Osteoblast (primary cell): ENCODE measurements at regions not wholly inside any gene's neighbourhood (a gene's known extent, or its start where the extent isn't known, plus 50 kb on each side); places are given as distances from the start of the nearest gene placed in this dataset.

Experiments used
- DNase-seq: peaks from one replicate; pipeline ENCODE4 v3.0.0; 2011; ENCODE audit warnings: low spot score, mixed read lengths; ENCODE audit not compliant: insufficient read length; ENCODE audit errors: missing footprints
- H2AFZ ChIP-seq: 2 replicates; pipeline ENCODE4 v1.6.0; 2011; ENCODE audit warnings: mild to moderate bottlenecking, low read length
- H3K27ac ChIP-seq: 2 replicates; pipeline ENCODE4 v1.5.1; 2011; ENCODE audit warnings: mild to moderate bottlenecking, low read depth, low read length, moderate library complexity
- H3K27me3 ChIP-seq: 2 replicates; pipeline ENCODE4 v1.6.0; 2012; ENCODE audit warnings: mild to moderate bottlenecking, control low read depth, inconsistent platforms, low read length, moderate library complexity; ENCODE audit not compliant: insufficient read depth
- H3K36me3 ChIP-seq: 2 replicates; pipeline ENCODE4 v1.5.1; 2011; ENCODE audit warnings: mild to moderate bottlenecking, low read length, control low read depth, moderate library complexity; ENCODE audit not compliant: insufficient read depth
- H3K4me1 ChIP-seq: 2 replicates; pipeline ENCODE4 v1.5.1; 2011; ENCODE audit warnings: mild to moderate bottlenecking, low read length, control low read depth, moderate library complexity; ENCODE audit not compliant: insufficient read depth
- H3K4me2 ChIP-seq: 2 replicates; pipeline ENCODE4 v1.6.0; 2011; ENCODE audit warnings: mild to moderate bottlenecking, low read length; ENCODE audit not compliant: insufficient read depth
- H3K4me3 ChIP-seq: fragments of 200-600 bp; sonication (generic); 3 replicates; pipeline ENCODE4 v1.5.1; 2012; ENCODE audit warnings: mild to moderate bottlenecking, low read length, inconsistent platforms; ENCODE audit not compliant: insufficient read depth
- H3K79me2 ChIP-seq: 2 replicates; pipeline ENCODE4 v1.6.0; 2012; ENCODE audit warnings: mild to moderate bottlenecking, low read length, control low read depth, inconsistent platforms; ENCODE audit not compliant: insufficient read depth
- H3K9me3 ChIP-seq: 2 replicates; pipeline ENCODE4 v1.5.1; 2011; ENCODE audit warnings: low read depth, low read length, control low read depth
- H4K20me1 ChIP-seq: 2 replicates; pipeline ENCODE4 v1.6.0; 2012; ENCODE audit warnings: mild to moderate bottlenecking, low read length, control low read depth; ENCODE audit not compliant: insufficient read depth
- CTCF ChIP-seq: IDR thresholded peaks from 2 replicates; pipeline ENCODE4 v1.5.1; 2011; ENCODE audit warnings: mild to moderate bottlenecking, low read depth, low read length, moderate library complexity; ENCODE audit errors: extremely low read depth

- no peaks in the 10 kb centered on the region for H3K79me2 ChIP-seq
- no peak overlapping the region for H3K4me2 ChIP-seq
- peaks cover 17% of the 10 kb centered on the region for H3K4me1 ChIP-seq
- no peaks in the 10 kb centered on the region for H3K9me3 ChIP-seq
- H3K27ac ChIP-seq = no peak overlapping the region
- H3K36me3 ChIP-seq = no peaks in the 10 kb centered on the region
- TF ChIP-seq CTCF = no peak
- no peaks in the 10 kb centered on the region for H3K27me3 ChIP-seq
- no peaks in the 10 kb centered on the region for H4K20me1 ChIP-seq
- H2AFZ ChIP-seq = no peak overlapping the region
- no peak overlapping the region for H3K4me3 ChIP-seq
- no peak for DNase-seq
Measured at GRCh38 chr10:4313051-4313450, 513.0 kb upstream of the AKR1E2 start.

DNA sequence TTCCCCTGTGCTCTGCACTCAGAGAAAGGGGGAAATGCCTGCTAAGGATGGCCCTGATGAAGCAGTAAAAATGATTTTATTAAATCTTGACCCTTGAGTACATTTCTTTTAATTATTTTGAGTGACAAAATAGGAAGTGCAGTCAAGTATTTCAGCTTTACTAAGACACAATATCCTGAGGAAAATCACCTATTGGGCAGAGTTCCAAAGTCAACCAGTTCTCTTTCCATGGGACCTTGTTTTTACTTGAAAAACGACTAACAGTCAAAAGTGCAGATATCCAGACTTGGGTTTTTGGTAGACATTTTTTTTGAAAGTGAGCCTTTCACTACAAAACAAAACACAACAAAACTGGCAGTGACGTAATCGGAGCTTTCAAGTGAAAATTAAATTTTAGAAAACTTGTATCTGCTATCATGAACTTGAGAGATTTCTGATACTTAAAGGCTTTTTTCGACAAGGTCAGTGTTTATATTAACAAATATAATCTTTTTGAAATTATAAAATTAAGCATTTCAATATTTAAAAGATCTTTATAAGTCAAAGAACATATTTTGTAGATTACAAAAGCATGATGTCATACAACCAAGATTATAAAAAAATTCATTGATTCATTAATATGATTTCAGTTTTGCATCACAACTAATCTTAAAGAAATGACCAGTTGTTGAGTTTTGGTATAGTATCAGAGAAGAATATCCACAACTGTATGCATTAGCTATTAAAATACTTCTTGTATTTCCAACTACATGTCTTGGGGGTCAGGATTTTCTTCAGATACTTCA is 513.8 kb upstream of the AKR1E2 start:
- Histone ChIP-seq H3K4me2 (no peak overlapping the region), H3K9me3 (no peaks in the 10 kb centered on the region), H2AFZ (no peak overlapping the region), H3K27ac (no peak overlapping the region), H3K4me3 (no peak overlapping the region), H3K4me1 (peaks cover 17% of the 10 kb centered on the region), H3K79me2 (no peaks in the 10 kb centered on the region), H4K20me1 (no peaks in the 10 kb centered on the region), H3K36me3 (no peaks in the 10 kb centered on the region), H3K27me3 (no peaks in the 10 kb centered on the region)
- DNase-seq = no peak
- TF ChIP-seq CTCF = no peak

DNA sequence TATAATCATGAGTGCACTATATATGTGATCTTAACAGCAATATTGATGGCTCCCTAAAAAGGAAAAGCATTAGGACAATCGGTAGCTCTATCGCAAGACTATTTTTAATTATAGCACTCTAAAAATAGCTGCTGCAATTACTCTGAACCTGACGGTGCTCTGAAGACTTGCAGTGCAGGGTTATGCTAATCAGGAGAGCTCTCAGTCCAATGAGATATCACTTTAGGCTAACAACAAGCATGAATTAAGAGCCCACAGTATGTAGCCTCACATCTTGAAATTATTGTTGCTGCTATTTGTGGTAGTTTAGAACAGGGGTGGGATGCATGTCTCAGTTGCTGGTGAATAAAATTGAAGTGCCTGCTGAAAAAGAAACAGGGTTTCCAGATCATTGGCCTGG is 515.8 kb upstream of the AKR1E2 start:
- no peak for DNase-seq
- Histone ChIP-seq H3K4me3 (no peak overlapping the region), H3K4me2 (no peak overlapping the region), H3K36me3 (no peaks in the 10 kb centered on the region), H2AFZ (no peak overlapping the region), H4K20me1 (no peaks in the 10 kb centered on the region), H3K9me3 (no peaks in the 10 kb centered on the region), H3K79me2 (no peaks in the 10 kb centered on the region), H3K4me1 (no peaks in the 10 kb centered on the region), H3K27ac (no peak overlapping the region), H3K27me3 (no peaks in the 10 kb centered on the region)
- TF ChIP-seq CTCF = no peak

DNA sequence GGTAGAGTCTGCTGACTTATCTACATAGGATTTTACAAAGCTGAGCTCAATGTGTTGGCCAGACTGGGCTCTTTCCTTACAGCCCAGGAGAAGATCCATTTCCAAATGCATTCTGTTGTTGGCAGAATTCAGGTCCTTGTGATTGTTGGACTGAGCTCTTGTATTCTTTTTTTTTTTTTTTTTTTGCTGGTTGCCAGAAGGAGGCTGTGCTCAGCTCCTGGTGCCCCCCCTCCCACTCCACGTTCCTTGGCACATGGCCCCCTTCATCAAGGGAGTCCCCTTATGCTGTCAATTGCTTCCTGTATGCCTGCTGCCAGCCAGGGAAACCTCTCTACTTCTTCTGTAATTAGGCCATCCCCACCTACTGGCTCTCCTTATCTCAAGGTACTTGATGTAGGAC is 518.1 kb upstream of the AKR1E2 start:
- Histone ChIP-seq H4K20me1 (no peaks in the 10 kb centered on the region), H3K4me2 (no peak overlapping the region), H3K27ac (no peak overlapping the region), H3K9me3 (no peaks in the 10 kb centered on the region), H3K4me1 (no peaks in the 10 kb centered on the region), H3K27me3 (no peaks in the 10 kb centered on the region), H3K79me2 (no peaks in the 10 kb centered on the region), H3K4me3 (no peak overlapping the region), H3K36me3 (no peaks in the 10 kb centered on the region), H2AFZ (no peak overlapping the region)
- TF ChIP-seq CTCF = no peak
- no peak for DNase-seq
